Stomach (tissue), 4 donors: ENCODE measurements at regions not wholly inside any gene's neighbourhood (a gene's known extent, or its start where the extent isn't known, plus 50 kb on each side); places are given as distances from the start of the nearest gene placed in this dataset.

Source experiments
- CTCF ChIP-seq, 7 experiments: fragments of 450-650 bp in 4 of 7; fragments of 200-600 bp in 3 of 7; sonication (generic) in 3 of 7; IDR thresholded peaks; one replicate each; pipeline ENCODE4 v1.5.1; 2016 to 2019; ENCODE audit warnings: antibody characterized with exemption in 7 of 7, control low read depth in 2 of 7, mild to moderate bottlenecking in 1 of 7
- EP300 ChIP-seq: sonication (generic); formaldehyde crosslinking; IDR thresholded peaks from one replicate; pipeline ENCODE4 v1.6.1; 2017; ENCODE audit warnings: antibody characterized with exemption

GRCh38 chr3:144683065-144683464 lies 711.4 kb downstream of the DIPK2A start:
- no peak for TF ChIP-seq EP300
- no peak for TF ChIP-seq CTCF (IDR thresholded peaks at IDR 0.05)
